Ovary (tissue), 7 donors: ENCODE measurements at regions not wholly inside any gene's neighbourhood (a gene's known extent, or its start where the extent isn't known, plus 50 kb on each side); places are given as distances from the start of the nearest gene placed in this dataset.
A peak's percentile ranks its signal among the peaks of the same experiment; 100 is the strongest.

Source experiments
- DNase-seq, 5 donors: peaks; one replicate each; pipeline ENCODE4 v3.0.0-alpha.2; 2019 to 2020
- H3K27ac ChIP-seq, 2 donors: fragments of 200-600 bp; one replicate each; pipeline versions ENCODE4 v1.5.1 to v1.8.0; 2019 to 2022
- H3K27me3 ChIP-seq: fragments of 200-600 bp; one replicate; pipeline ENCODE4 v1.8.0; 2022
- H3K36me3 ChIP-seq: fragments of 200-600 bp; sonication (generic); one replicate; pipeline ENCODE4 v1.5.1; 2019
- H3K4me1 ChIP-seq: one replicate; pipeline ENCODE4 v1.8.1; 2013; ENCODE audit warnings: mild to moderate bottlenecking, moderate library complexity; ENCODE audit not compliant: insufficient read depth
- H3K4me3 ChIP-seq: fragments of 200-600 bp; sonication (generic); one replicate; pipeline ENCODE4 v1.5.1; 2017
- H3K9me3 ChIP-seq, 2 donors: fragments of 200-600 bp in 1 of 2; sonication (generic) in 1 of 2; one replicate each; pipeline versions ENCODE4 v1.5.1 to v1.8.1; 2013 to 2019; ENCODE audit warnings: mild to moderate bottlenecking in 1 of 2, moderate library complexity in 1 of 2
- CTCF ChIP-seq, 3 donors: fragments of 450-650 bp in 2 of 3; fragments of 200-600 bp in 1 of 3; IDR thresholded peaks; one replicate each; pipeline versions ENCODE4 v1.5.1 to v1.8.0; 2016 to 2022; ENCODE audit warnings: antibody characterized with exemption in 3 of 3, mild to moderate bottlenecking in 1 of 3
- EP300 ChIP-seq: sonication (generic); formaldehyde crosslinking; IDR thresholded peaks from one replicate; pipeline ENCODE4 v1.6.1; 2017; ENCODE audit warnings: antibody characterized with exemption
- POLR2A ChIP-seq: fragments of 450-650 bp; IDR thresholded peaks from one replicate; pipeline ENCODE4 v1.6.1; 2017; ENCODE audit warnings: antibody characterized with exemption, mild to moderate bottlenecking, moderate library complexity
- WGBS, 3 donors: extraction: QIAGEN DNeasy Blood & Tissue Kit in 1 of 3; methylation state at CpG; one replicate each; pipeline versions ENCODE4 v1.1.5 to v1.1.7; 2013 to 2017; 5-methylcytosine and 5-hydroxymethylcytosine counted together
- intact Hi-C, 4 donors: fragments of 100-400 bp; cut with DNase I; formaldehyde crosslinking; loops; one replicate each; pipeline versions ENCODE4 v1.11.0 to v1.15.1; 2022 to 2023
- donor health status: DM: no; HTN: no; CAD: no; lungs with moderate emphysema.
- donor health status: DM: no; HTN: no; CAD: no.
- donor health status: Bipolar disorder and iron deficiency.
- donor health status: DM: no; HTN: no; CAD: no.
- donor health status: DM: yes; HTN: yes; CAD: no.

GRCh38 chr3:182673336-182673735, 120.0 kb upstream of the ATP11B start:
- intact Hi-C loops = loop anchor here in 1 of 4 donors (10.0 kb wide), 1 partner anchor 959 kb away; the partner anchor contains the start of gene SOX2
- Histone ChIP-seq H3K9me3 (no peaks in the 10 kb centered on the region), H3K27me3 (no peaks in the 10 kb centered on the region), H3K4me3 (no peak overlapping the region), H3K36me3 (no peaks in the 10 kb centered on the region), H3K27ac (no peak overlapping the region), H3K4me1 (no peaks in the 10 kb centered on the region)
- no peak for TF ChIP-seq EP300
- no peak for TF ChIP-seq POLR2A
- no peak for TF ChIP-seq CTCF (IDR thresholded peaks at IDR 0.05)
- whole genome bisulfite sequencing, 3 donors = 72 to 76% (median 72%) methylated on average over 3 of the region's 3 CpGs
- no peak for DNase-seq

GRCh38 chr3:182682263-182683241, 110.8 kb upstream of the ATP11B start:
- intact Hi-C loops = loop anchor here in 1 of 4 donors (10.0 kb wide), 1 partner anchor 978 kb away; no protein-coding TSS in a partner anchor
- peak in 4 of 5 donors; percentile 18 to 60 (median 29) for DNase-seq
- 1% methylated on average over 78 to 80 of the region's 80 CpGs for WGBS, 3 donors

GRCh38 chr3:182683453-182683852, 109.9 kb upstream of the ATP11B start:
- 1 to 2% (median 2%) methylated on average over 5 of the region's 5 CpGs for WGBS, 3 donors
- H3K36me3 ChIP-seq = no peaks in the 10 kb centered on the region
- TF ChIP-seq POLR2A = no peak
- no peak for TF ChIP-seq EP300
- peak; percentile 47 to 66 (median 61) for TF ChIP-seq CTCF (IDR thresholded peaks at IDR 0.05)
- peak; percentile 29 to 59 (median 50) for DNase-seq
- no peak overlapping the region for H3K27ac ChIP-seq
- peak overlapping the region; percentile 47 for H3K4me3 ChIP-seq
- H3K27me3 ChIP-seq = no peaks in the 10 kb centered on the region
- H3K4me1 ChIP-seq = peaks cover 5% of the 10 kb centered on the region
- no peaks in the 10 kb centered on the region for H3K9me3 ChIP-seq
- intact Hi-C loops = loop anchor here in 1 of 4 donors (10.0 kb wide), 1 partner anchor 979 kb away; no protein-coding TSS in a partner anchor

More at GRCh38 chr3:182682263-182683241, 110.8 kb upstream of the ATP11B start:
- Histone ChIP-seq H3K4me3 (peak overlapping the region; percentile 47), H3K27ac (no peak overlapping the region), H3K27me3 (no peaks in the 10 kb centered on the region), H3K9me3 (no peaks in the 10 kb centered on the region), H3K36me3 (no peaks in the 10 kb centered on the region), H3K4me1 (peaks cover 5% of the 10 kb centered on the region)
- TF ChIP-seq POLR2A = no peak
- TF ChIP-seq EP300 = no peak
- no peak for TF ChIP-seq CTCF (IDR thresholded peaks at IDR 0.05)

DNA sequence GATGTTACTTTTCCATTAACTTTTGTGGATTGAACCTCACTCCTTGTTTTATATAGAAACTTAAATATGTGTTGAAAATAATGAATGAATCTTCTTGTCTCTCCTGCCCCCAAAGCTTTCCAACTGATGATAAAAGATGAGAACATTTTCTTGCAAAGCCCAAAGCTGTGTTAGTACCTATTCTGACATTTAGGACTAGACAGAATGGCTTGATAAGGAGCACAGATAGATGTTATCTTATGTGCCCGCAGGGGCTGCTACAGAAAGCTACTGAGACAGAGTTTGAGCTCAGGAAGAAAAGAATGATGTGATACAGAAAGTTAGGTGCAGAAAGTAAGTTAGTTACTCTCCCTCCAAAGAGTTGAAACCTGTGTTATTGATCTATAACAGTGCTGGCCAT, 109.4 kb upstream of the ATP11B start:
- no peaks in the 10 kb centered on the region for H3K27me3 ChIP-seq
- intact Hi-C loops = loop anchor here in 1 of 4 donors (10.0 kb wide), 1 partner anchor 979 kb away; no protein-coding TSS in a partner anchor
- 8 to 15% (median 12%) methylated on average over 1 of the region's 1 CpG for WGBS, 3 donors
- no peak overlapping the region for H3K27ac ChIP-seq
- no peak for TF ChIP-seq EP300
- no peak for TF ChIP-seq CTCF (IDR thresholded peaks at IDR 0.05)
- TF ChIP-seq POLR2A = no peak
- no peak for DNase-seq
- H3K4me1 ChIP-seq = peaks cover 5% of the 10 kb centered on the region
- no peak overlapping the region for H3K4me3 ChIP-seq
- H3K36me3 ChIP-seq = no peaks in the 10 kb centered on the region
- no peaks in the 10 kb centered on the region for H3K9me3 ChIP-seq
